ENCODE measurements at regions not wholly inside any gene's neighbourhood (a gene's known extent, or its start where the extent isn't known, plus 50 kb on each side); places are given as distances from the start of the nearest gene placed in this dataset.
"Not testable (repeated sequence)": the region's sequence is repeated elsewhere in the genome, so short reads cannot be mapped to it uniquely, and the experiment has no call there.

DNA sequence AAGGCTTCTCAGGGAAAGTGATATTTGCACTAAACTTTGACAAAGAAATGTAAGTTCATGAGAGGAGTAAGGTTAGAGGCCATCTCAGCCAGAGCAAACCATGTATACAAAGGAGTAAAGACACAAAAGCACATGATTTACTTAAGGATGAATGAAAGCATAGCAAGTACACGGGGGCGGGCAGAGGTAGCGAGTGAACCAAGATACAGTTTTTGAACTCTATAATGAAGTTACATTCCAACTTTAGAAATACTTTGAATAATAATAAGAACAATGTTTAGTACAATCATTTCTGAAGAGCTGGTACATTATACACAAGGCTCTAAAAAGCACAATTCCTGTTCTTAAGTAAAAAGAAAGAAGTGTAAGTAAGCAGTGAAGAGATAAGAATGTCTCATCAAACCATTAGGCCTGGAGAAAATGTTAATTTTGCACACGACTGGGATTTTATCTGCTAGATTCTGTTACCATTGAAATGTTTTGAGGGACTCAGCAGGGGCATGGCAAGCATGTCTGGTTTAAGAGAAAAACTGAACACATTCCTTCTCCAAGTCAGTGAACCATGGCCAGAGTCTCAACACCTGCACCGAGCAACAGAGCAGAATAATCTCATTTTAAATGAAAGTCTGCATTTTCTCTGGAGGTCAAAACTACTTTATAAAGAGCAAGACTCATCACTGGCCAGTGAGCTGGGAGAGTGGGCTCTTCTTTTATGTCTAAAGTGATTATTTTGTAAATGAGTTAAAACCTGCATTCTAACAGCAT lies 147.6 kb upstream of the TRPM3 start:
- no peak overlapping the region for H3K27ac Mint-ChIP-seq (ENCODE audit: unreplicated experiment)
- H3K9me3 Mint-ChIP-seq (ENCODE audit: unreplicated experiment), result no peaks in the 10 kb centered on the region
- no peaks in the 10 kb centered on the region for H3K36me3 Mint-ChIP-seq (ENCODE audit: unreplicated experiment)
- peaks cover 2% of the 10 kb centered on the region for H3K4me1 Mint-ChIP-seq (ENCODE audit: low read depth, unreplicated experiment)
- H3K4me3 Mint-ChIP-seq (ENCODE audit: unreplicated experiment), result no peak overlapping the region
- no peak for DNase-seq
- no peaks in the 10 kb centered on the region for H3K27me3 Mint-ChIP-seq (ENCODE audit: unreplicated experiment)
- TF ChIP-seq, protein P1, sequence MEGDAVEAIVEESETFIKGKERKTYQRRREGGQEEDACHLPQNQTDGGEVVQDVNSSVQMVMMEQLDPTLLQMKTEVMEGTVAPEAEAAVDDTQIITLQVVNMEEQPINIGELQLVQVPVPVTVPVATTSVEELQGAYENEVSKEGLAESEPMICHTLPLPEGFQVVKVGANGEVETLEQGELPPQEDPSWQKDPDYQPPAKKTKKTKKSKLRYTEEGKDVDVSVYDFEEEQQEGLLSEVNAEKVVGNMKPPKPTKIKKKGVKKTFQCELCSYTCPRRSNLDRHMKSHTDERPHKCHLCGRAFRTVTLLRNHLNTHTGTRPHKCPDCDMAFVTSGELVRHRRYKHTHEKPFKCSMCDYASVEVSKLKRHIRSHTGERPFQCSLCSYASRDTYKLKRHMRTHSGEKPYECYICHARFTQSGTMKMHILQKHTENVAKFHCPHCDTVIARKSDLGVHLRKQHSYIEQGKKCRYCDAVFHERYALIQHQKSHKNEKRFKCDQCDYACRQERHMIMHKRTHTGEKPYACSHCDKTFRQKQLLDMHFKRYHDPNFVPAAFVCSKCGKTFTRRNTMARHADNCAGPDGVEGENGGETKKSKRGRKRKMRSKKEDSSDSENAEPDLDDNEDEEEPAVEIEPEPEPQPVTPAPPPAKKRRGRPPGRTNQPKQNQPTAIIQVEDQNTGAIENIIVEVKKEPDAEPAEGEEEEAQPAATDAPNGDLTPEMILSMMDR (IDR thresholded peaks at IDR 0.05; ENCODE audit: partially characterized antibody, unreplicated experiment), result no peak

DNA sequence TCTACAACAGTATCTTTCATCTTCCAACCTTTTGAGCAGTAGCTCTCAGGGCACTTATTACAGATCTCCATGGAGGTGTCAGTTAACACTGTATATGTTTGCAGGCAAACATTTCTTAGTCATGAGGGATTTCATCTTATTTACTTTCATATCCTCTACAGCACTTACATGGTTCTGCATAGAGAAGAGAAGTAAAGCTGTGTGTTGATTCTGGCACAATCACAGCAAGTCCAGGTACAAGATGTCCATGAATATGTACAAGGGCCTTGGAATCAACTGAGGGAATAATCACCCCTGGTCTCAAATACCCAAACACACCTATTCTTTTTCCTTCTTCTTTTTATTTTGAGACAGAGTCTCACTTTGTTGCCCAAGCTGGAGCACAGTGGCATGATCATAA lies 142.0 kb upstream of the TRPM3 start:
- no peaks in the 10 kb centered on the region for H3K36me3 Mint-ChIP-seq (ENCODE audit: unreplicated experiment)
- no peak for DNase-seq
- TF ChIP-seq, protein P1 (IDR thresholded peaks at IDR 0.05; ENCODE audit: partially characterized antibody, unreplicated experiment), result no peak
- H3K27ac Mint-ChIP-seq (ENCODE audit: unreplicated experiment), result no peak overlapping the region
- H3K27me3 Mint-ChIP-seq (ENCODE audit: unreplicated experiment), result peaks cover 1% of the 10 kb centered on the region
- H3K9me3 Mint-ChIP-seq (ENCODE audit: unreplicated experiment), result no peaks in the 10 kb centered on the region
- H3K4me1 Mint-ChIP-seq (ENCODE audit: low read depth, unreplicated experiment), result no peaks in the 10 kb centered on the region
- no peak overlapping the region for H3K4me3 Mint-ChIP-seq (ENCODE audit: unreplicated experiment)

DNA sequence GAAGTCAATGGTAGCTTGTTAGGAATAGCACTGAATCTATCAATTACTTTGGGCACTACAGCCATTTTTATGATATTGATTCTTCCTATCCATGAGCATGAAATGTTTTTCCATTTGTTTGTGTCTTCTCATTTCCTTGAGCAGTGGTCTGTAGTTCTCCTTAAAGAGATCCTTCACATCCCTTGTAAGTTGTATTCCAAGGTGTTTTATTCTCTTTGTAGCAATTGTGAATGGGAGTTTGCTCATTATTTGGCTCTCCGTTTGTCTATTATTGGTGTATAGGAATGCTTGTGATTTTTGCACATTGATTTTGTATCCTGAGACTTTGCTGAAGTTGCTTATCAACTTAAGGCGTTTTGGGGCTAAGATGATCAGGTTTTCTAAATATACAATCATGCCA lies 139.0 kb upstream of the TRPM3 start:
- not testable (repeated sequence) for H3K27me3 Mint-ChIP-seq (ENCODE audit: unreplicated experiment); H3K36me3 Mint-ChIP-seq (ENCODE audit: unreplicated experiment); H3K9me3 Mint-ChIP-seq (ENCODE audit: unreplicated experiment); H3K27ac Mint-ChIP-seq (ENCODE audit: unreplicated experiment); H3K4me1 Mint-ChIP-seq (ENCODE audit: low read depth, unreplicated experiment); H3K4me3 Mint-ChIP-seq (ENCODE audit: unreplicated experiment); DNase-seq

DNA sequence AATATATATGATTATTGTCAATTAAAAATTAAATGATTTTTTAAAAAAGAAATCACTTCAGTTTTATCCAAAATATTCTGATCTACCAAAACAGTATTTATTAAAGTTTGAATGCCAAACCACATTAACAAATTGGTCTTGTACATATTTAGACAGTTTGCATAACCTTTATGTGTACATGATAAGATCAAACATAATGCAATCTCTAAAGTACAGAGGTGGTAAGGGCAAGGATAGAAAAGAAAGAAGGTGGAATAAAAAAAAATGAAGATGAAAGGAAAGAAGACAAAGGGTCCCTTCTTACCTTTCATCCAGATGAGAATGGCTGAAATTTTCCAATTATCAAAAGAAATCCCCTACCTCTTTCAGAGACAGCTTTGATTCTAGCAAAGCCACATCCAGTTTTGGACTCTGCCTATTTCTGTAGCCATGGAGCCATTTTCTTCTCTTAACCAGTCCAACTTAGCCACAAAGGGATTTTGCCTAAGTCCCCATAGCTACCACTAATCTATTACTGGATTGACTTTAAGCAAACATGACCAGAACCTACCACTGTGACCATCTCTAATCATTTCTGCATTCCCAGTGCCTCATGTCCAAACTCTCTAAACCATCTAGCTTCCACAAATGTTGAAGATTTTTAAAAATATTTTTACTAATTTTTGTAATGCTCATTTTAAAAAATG lies 133.3 kb upstream of the TRPM3 start:
- H3K27me3 Mint-ChIP-seq (ENCODE audit: unreplicated experiment), result peaks cover 4% of the 10 kb centered on the region
- TF ChIP-seq, protein P1 (IDR thresholded peaks at IDR 0.05; ENCODE audit: partially characterized antibody, unreplicated experiment), result no peak
- no peak overlapping the region for H3K4me3 Mint-ChIP-seq (ENCODE audit: unreplicated experiment)
- no peaks in the 10 kb centered on the region for H3K4me1 Mint-ChIP-seq (ENCODE audit: low read depth, unreplicated experiment)
- no peak for DNase-seq
- H3K9me3 Mint-ChIP-seq (ENCODE audit: unreplicated experiment), result no peaks in the 10 kb centered on the region
- H3K27ac Mint-ChIP-seq (ENCODE audit: unreplicated experiment), result no peak overlapping the region
- no peaks in the 10 kb centered on the region for H3K36me3 Mint-ChIP-seq (ENCODE audit: unreplicated experiment)

DNA sequence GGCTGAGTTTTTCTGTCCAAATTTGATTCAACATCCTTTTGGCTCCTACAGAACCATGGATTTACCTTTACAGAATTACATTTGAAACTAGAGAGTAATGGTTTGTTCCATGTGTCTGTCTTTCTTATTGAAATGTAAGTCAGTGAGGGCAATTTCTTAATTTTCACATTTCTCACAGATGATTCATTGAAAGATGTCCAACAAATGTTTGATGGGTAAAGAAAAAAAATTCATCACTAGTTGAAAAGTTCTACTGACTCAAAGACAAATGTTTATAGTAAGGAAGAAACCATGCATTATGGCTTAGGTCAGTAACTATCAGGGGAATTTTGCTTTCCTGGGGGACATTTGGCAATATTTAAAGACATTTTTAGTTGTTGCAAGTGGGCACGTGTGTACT lies 131.6 kb upstream of the TRPM3 start:
- Mint-ChIP-seq H3K27ac (ENCODE audit: unreplicated experiment) (no peak overlapping the region), H3K4me3 (ENCODE audit: unreplicated experiment) (no peak overlapping the region), H3K27me3 (ENCODE audit: unreplicated experiment) (peaks cover 4% of the 10 kb centered on the region), H3K9me3 (ENCODE audit: unreplicated experiment) (no peaks in the 10 kb centered on the region), H3K4me1 (ENCODE audit: low read depth, unreplicated experiment) (no peaks in the 10 kb centered on the region), H3K36me3 (ENCODE audit: unreplicated experiment) (no peaks in the 10 kb centered on the region)
- TF ChIP-seq, protein P1 (IDR thresholded peaks at IDR 0.05; ENCODE audit: partially characterized antibody, unreplicated experiment), result no peak
- no peak for DNase-seq
